ENCODE measurements at regions not wholly inside any gene's neighbourhood (a gene's known extent, or its start where the extent isn't known, plus 50 kb on each side); places are given as distances from the start of the nearest gene placed in this dataset.

DNA sequence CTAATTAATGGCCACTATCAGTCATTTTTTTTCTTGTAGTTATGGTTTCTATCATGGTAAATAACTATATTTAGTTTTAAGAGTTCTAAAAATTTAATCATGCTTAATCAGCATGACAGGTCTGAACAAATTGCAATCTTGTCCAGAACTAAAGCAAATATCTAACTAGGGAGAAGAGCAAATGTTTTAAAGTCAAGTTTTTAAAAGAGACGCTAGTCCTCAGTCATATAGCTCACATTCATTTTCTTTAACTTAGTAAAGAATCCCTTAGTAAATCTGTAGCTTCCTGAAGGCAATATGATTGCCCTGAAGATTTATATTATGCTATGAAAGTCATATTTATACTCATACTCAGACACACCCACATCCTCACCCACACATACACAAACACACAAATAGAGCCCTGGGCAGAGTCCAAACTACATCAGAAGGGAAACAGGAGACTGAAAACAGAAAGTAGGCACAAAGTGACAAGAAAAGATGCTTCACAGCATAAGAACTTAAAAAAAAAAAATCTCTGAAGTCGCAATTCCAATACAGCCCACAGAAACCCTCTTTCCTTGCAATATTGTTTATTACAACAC is 1149.1 kb downstream of the SI start:
- DNase-seq: no peak

GRCh38 chr3:163927521-163927920 is 1150.8 kb downstream of the SI start:
- DNase-seq: no peak

GRCh38 chr3:163924600-163924999 is 1153.7 kb downstream of the SI start:
- DNase-seq: no peak

DNA sequence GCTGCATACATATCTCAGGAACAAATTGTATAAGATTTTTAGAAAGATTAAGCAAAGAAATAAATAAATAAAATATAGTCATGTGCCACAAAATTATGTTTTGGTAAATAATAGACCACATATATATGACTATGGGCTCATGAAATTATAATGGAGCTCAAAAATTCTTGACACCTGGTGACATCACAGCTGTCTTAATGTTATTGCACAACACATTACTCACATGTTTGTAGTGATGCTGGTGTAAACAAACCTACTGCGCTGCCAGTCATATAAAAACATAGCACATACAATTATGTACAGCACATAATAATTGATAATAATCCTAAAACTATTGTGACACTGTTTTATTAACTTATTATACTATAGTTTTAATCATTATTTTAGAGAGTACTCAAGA is 1159.1 kb downstream of the SI start:
- no peak for DNase-seq

DNA sequence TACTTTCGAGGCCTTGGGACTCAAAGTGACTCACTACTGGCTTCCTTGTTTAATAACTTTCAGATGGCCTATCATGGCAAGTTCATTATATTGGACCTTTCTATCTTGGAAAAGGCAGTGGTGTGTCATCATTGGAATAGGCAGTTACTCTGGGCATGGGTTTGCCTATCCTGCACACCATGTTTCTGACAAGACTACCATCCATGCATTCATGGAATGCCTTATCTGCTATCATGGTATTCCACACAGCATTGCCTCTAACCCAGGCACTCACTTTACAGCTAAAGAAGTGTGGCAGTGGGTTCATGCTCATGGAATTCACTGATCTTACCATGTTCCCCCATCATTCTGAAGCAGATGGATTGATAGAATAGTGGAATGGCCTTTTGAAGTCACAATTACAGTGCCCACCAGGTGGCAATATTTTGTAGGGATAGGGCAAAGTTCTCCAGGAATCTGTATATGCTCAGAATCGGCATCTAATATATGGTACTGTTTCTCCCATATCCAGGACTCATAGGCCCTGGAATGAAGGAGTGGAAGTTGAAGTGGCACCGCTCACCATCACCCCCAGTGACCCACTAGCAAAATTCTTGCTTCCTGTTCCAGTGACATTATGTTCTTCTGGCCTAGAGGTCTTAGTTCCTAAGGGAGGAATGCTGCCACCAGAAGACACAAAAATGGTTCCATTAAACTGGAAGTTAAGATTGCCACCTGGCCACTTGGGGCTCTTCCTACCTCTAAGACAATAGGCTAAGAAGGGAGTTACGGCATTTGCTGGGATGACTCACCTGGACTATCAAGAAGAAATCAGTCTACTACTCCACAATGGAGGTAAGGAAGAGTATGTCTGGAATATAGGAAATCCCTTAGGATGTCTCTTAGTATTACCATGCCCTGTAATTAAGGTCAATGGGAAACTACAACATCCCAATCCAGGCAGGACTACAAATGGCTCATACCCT is 1161.4 kb downstream of the SI start:
- peak; percentile 1 for DNase-seq

DNA sequence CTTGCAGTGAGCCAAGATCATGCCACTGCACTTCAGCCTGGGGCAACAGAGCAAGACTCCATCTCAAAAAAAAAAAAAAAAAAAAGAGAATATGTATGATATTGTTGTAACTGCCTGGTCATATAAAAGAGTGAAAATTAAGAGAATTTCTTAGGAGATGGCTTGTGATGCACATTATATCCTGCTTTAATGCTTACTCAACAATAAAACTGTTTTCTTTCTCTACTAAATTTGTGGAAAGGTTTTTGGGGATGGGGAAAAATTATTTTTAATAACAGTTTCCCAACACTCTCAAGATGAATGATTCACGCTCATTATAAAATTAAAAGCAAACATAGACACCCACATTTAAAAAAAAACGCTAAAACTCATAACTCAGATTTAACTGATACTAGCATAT is 1163.0 kb downstream of the SI start:
- DNase-seq: no peak

DNA sequence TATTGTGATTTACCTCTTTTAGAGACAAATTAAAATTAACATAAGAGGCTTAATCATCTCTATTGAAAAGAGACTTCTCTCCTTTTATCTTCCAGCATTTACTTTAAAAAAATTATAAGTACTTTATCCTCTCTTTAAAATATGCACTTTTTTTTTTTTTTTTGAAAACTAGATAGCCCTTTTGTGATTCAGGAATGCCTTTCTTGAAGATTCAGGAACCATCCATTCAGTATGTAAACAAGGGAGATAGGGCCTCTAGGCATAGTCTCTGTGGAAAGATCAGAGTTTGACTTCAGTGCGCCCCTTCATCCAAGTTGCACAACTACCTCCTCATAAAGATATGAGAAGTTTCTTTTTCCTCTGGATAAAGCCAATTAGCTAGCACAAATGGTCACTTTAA is 1163.7 kb downstream of the SI start:
- no peak for DNase-seq

DNA sequence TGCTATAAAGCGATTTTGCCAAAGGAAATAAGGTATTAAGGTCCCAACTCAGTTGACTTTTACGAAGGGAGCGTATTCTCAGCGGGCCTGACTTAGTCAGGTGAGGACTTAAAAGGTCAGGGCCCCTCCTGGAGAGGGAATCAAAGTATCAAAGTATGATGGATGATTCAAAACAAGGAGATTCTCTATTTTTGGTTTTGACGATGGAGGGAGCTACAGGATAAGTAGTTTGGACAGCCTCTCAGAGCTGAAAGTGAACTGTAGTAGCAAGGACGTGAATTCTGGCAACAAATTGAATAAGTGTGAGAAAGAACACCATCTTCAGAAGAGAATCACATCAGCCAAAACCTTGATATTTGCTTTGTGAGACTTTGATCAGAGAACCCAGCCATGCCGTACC is 1186.5 kb downstream of the SI start:
- no peak for DNase-seq

- no peak for DNase-seq
Measured at GRCh38 chr3:163890661-163891060, 1187.6 kb downstream of the SI start.

DNA sequence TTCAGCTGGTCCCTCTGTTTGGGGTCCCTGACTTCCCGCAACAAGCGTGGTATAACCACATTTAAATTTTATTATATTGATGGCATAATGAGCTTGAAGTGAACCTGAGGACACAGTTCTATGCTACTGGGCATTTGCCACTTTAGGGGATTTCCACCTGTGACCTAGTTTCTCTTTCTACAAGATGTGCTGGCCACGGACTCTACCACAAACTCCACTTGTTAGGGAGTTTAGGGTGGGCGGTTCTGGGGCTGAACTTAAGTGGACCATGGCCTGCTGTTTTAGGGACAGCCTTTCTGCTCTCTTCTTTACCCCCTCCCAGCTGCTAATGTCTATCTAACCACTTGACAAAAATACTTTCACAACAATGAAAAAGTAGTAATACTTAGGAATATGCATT is 1199.1 kb downstream of the SI start:
- DNase-seq: no peak

GRCh38 chr3:163878396-163878795 is 1199.9 kb downstream of the SI start:
- no peak for DNase-seq

DNA sequence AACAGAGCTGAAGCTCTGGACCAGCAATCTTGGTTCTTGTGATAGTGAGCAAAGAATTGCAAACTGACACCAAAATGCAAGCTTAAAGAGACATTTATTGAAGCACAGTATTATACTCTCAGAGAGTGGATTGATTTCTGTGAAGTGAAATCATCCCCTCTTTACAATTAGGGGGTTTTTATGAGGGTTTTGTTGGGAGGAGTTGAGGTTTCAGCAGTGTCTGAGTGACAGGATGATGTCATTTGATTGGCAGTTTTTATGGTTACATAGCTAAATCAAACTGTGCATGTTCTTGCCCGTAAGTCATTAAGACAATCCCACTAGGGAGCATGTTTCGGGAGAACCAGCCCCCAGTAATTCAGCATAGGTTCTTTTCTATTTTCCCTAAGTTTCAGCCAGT is 1200.5 kb downstream of the SI start:
- DNase-seq: no peak

- DNase-seq: no peak
Measured at GRCh38 chr3:163863146-163863545, 1215.2 kb downstream of the SI start.

DNA sequence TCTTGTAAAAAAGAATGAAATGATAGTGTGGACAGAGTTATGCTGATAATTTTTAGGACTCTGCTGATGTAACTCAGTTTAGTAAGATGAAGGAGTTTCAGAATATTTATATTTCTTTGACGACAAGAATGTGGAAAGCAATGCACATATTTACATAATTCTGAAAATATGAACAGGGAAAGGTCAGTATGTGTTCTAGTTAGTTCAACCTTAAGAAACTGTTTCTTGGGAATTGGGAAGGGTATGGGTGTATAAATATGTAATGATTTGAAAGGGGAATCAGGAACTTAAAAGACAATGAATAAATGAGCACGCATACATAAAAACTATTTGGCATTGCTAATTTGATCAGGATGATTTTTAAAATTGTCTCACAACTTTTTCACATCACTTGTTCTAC is 1226.1 kb downstream of the SI start:
- DNase-seq: no peak

GRCh38 chr3:163838769-163839168 is 1239.5 kb downstream of the SI start:
- no peak for DNase-seq

GRCh38 chr3:163832547-163832946 is 1245.7 kb downstream of the SI start:
- no peak for DNase-seq

- DNase-seq: no peak
Measured at GRCh38 chr3:163821841-163822240, 1256.5 kb downstream of the SI start.

GRCh38 chr3:163817015-163817414 is 1261.3 kb downstream of the SI start:
- DNase-seq: no peak

GRCh38 chr3:163813935-163814334 is 1264.4 kb downstream of the SI start:
- DNase-seq: no peak

- DNase-seq: no peak
Measured at GRCh38 chr3:163812006-163812405, 1266.3 kb downstream of the SI start.

DNA sequence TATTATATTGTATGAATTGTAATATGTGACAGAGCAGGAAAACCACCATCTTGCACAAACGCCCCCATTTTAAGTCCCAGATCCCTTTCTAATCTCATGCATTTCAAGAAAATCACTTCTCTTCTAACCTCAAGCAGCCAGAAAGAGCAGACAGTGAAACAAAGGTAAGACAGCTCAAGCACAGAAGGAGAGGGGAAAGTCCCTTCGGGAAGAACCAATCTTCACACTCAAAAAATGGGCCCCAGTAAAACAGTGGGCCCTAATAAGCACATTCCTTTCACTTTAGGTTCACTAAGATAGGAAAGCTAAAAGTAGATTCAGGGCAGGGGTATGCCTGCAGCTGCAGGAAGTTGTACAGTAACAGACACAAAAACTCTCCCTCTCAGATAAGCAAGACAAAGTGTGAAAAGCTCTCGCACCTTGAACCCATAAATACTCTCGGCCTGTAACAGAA is 1268.7 kb downstream of the SI start:
- DNase-seq: no peak

DNA sequence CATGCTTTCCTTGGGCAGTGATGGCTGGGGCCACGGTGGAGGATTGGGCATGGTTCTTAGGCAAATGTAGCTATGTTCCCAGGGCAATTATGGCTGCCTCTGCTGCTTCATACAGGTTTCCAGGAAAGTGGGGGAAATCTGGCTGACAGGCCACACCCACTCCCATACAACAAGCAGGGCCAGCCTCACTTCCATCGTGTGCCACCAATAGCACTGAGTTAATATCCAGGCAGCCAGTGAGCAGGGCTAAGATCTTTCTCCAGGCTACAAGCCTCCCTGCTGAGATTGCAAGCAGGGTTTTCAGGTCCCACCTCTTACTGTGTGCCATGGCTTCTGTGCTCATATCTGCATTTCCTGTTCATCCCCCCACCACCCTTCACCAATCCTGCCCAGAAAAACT is 1291.9 kb downstream of the SI start:
- DNase-seq: no peak

DNA sequence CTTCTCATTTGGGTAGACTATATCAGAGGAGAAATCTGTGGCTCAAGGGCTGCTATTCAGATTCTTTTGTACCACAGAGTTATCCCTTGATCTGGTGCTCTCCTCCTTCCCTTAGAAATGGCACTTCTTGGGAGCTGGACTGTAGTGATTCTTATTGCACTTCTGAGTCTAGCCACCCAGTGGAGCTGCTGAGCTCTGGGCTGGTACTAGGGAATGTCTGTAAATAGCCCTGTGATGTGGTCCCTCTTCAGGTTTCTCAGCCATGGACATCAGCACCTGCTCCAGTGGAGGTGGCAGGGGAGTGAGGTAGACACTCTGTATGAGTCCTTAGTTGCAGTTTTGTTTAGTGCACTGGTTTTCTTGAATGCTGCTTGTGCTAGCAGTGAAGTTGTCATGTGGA is 1292.6 kb downstream of the SI start:
- no peak for DNase-seq
